HG02840 (cell line): ENCODE measurements at regions not wholly inside any gene's neighbourhood (a gene's known extent, or its start where the extent isn't known, plus 50 kb on each side); places are given as distances from the start of the nearest gene placed in this dataset.
"Not testable (repeated sequence)": the region's sequence is repeated elsewhere in the genome, so short reads cannot be mapped to it uniquely, and the experiment has no call there.

Experiments
- ATAC-seq: cut with Tn5 transposase; IDR thresholded peaks from one replicate; pipeline ENCODE4 v1.9.1; 2021; ENCODE audit warnings: mild to moderate bottlenecking, moderate library complexity, moderate number of reproducible peaks; ENCODE audit not compliant: unreplicated experiment, low FRiP score

GRCh38 chr6:144353871-144354314, 68.8 kb downstream of the UTRN start:
- ATAC-seq = peak; percentile 69

- no peak for ATAC-seq
Observed at GRCh38 chr6:144359783-144360182, 74.6 kb downstream of the UTRN start.

- no peak for ATAC-seq
Observed at GRCh38 chr6:144360401-144360800, 75.3 kb downstream of the UTRN start.

- no peak for ATAC-seq
Observed at GRCh38 chr6:144361016-144361415, 75.9 kb downstream of the UTRN start.

GRCh38 chr6:144362042-144363018, 77.2 kb downstream of the UTRN start:
- no peak for ATAC-seq

- no peak for ATAC-seq
Observed at GRCh38 chr6:144364208-144364720, 79.1 kb downstream of the UTRN start.

- ATAC-seq = no peak
Observed at GRCh38 chr6:144364782-144365181, 79.6 kb downstream of the UTRN start.

GRCh38 chr6:144365271-144365670, 80.1 kb downstream of the UTRN start:
- ATAC-seq = no peak

- not testable (repeated sequence) for ATAC-seq
Observed at GRCh38 chr6:144369696-144370095, 84.6 kb downstream of the UTRN start.

GRCh38 chr6:144372116-144372515, 87.0 kb downstream of the UTRN start:
- ATAC-seq = no peak

- no peak for ATAC-seq
Observed at GRCh38 chr6:144372611-144373594, 87.8 kb downstream of the UTRN start.

GRCh38 chr6:144374525-144374924, 89.4 kb downstream of the UTRN start:
- ATAC-seq = not testable (repeated sequence)

- ATAC-seq = no peak
Observed at GRCh38 chr6:144377586-144378210, 92.6 kb downstream of the UTRN start.

- ATAC-seq = no peak
Observed at GRCh38 chr6:144378437-144378836, 93.3 kb downstream of the UTRN start.

GRCh38 chr6:144379356-144379755, 94.2 kb downstream of the UTRN start:
- ATAC-seq = no peak

- not testable (repeated sequence) for ATAC-seq
Observed at GRCh38 chr6:144381499-144381898, 96.4 kb downstream of the UTRN start.

GRCh38 chr6:144383336-144383735, 98.2 kb downstream of the UTRN start:
- ATAC-seq = no peak

GRCh38 chr6:144384427-144384826, 99.3 kb downstream of the UTRN start:
- no peak for ATAC-seq

- not testable (repeated sequence) for ATAC-seq
Observed at GRCh38 chr6:144389474-144389873, 104.3 kb downstream of the UTRN start.

- no peak for ATAC-seq
Observed at GRCh38 chr6:144390202-144390601, 105.1 kb downstream of the UTRN start.
